ENCODE measurements at regions not wholly inside any gene's neighbourhood (a gene's known extent, or its start where the extent isn't known, plus 50 kb on each side); places are given as distances from the start of the nearest gene placed in this dataset.

- WGBS, 2 donors (ENCODE audit: low coverage in 1 of 2), result 81% methylated on average over 17 of the region's 22 CpGs; no CpG with 5 or more reads in 1 of the 2 donors
- Histone ChIP-seq H3K4me1 (no peaks in the 10 kb centered on the region), H3K36me3 (no peaks in the 10 kb centered on the region), H3K27ac (no peak overlapping the region), H3K27me3 (peaks cover 49% of the 10 kb centered on the region), H3K4me3 (no peak overlapping the region), H3K9me3 (no peaks in the 10 kb centered on the region)
- no peak for TF ChIP-seq EP300 (IDR thresholded peaks at IDR 0.05; ENCODE audit: low read depth)
- intact Hi-C loops (cut with DNase I; ENCODE audit: low total_unique reads) (no loop called here), in situ Hi-C loops (cut with MboI; ENCODE audit: low pct_ligation_motif_present in 1 of 4, low pct_unique_long_range_greater_than_20kb in 1 of 4, low sequenced_read_pairs in 3 of 4) (no loop called here)
- no peak for DNase-seq
Measured at GRCh38 chr4:1463927-1464540, 57.8 kb upstream of the NKX1-1 start.

GRCh38 chr4:1463088-1463926, 57.1 kb upstream of the NKX1-1 start:
- TF ChIP-seq CTCF (IDR thresholded peaks at IDR 0.05), result no peak
- no peak for TF ChIP-seq EP300 (IDR thresholded peaks at IDR 0.05; ENCODE audit: low read depth)
- no peak for TF ChIP-seq POLR2AphosphoS5 (IDR thresholded peaks at IDR 0.05)
- no peak for TF ChIP-seq POLR2A (IDR thresholded peaks at IDR 0.05)
- 55% methylated on average over 30 of the region's 30 CpGs; no CpG with 5 or more reads in 1 of the 2 donors for WGBS, 2 donors (ENCODE audit: low coverage in 1 of 2)
- intact Hi-C loops (cut with DNase I; ENCODE audit: low total_unique reads), result no loop called here

GRCh38 chr4:1462768-1463075, 56.5 kb upstream of the NKX1-1 start:
- Histone ChIP-seq H3K27me3 (peaks cover 57% of the 10 kb centered on the region), H3K4me1 (no peaks in the 10 kb centered on the region), H3K4me3 (no peak overlapping the region), H3K27ac (no peak overlapping the region), H3K36me3 (no peaks in the 10 kb centered on the region), H3K9me3 (no peaks in the 10 kb centered on the region)
- intact Hi-C loops (cut with DNase I; ENCODE audit: low total_unique reads), result no loop called here
- 85% methylated on average over 14 of the region's 14 CpGs; no CpG with 5 or more reads in 1 of the 2 donors for WGBS, 2 donors (ENCODE audit: low coverage in 1 of 2)
- TF ChIP-seq EP300 (IDR thresholded peaks at IDR 0.05; ENCODE audit: low read depth) (no peak), CTCF (IDR thresholded peaks at IDR 0.05) (no peak), POLR2AphosphoS5 (IDR thresholded peaks at IDR 0.05) (no peak), POLR2A (IDR thresholded peaks at IDR 0.05) (no peak)
- in situ Hi-C loops (cut with MboI; ENCODE audit: low pct_ligation_motif_present in 1 of 4, low pct_unique_long_range_greater_than_20kb in 1 of 4, low sequenced_read_pairs in 3 of 4), result no loop called here
- no peak for DNase-seq

More at GRCh38 chr4:1463088-1463926, 57.1 kb upstream of the NKX1-1 start:
- H3K36me3 ChIP-seq, result no peaks in the 10 kb centered on the region
- no peak overlapping the region for H3K27ac ChIP-seq
- H3K4me1 ChIP-seq, result no peaks in the 10 kb centered on the region
- no peak for DNase-seq
- peaks cover 56% of the 10 kb centered on the region for H3K27me3 ChIP-seq
- H3K4me3 ChIP-seq, result no peak overlapping the region
- no peaks in the 10 kb centered on the region for H3K9me3 ChIP-seq
- in situ Hi-C loops (cut with MboI; ENCODE audit: low pct_ligation_motif_present in 1 of 4, low pct_unique_long_range_greater_than_20kb in 1 of 4, low sequenced_read_pairs in 3 of 4), result no loop called here

- H3K27ac ChIP-seq, result no peak overlapping the region
- DNase-seq, result no peak
- intact Hi-C loops (cut with DNase I; ENCODE audit: low total_unique reads), result no loop called here
- peaks cover 57% of the 10 kb centered on the region for H3K27me3 ChIP-seq
- WGBS, 2 donors (ENCODE audit: low coverage in 1 of 2), result 45% methylated on average over 31 of the region's 31 CpGs; no CpG with 5 or more reads in 1 of the 2 donors
- no peak overlapping the region for H3K4me3 ChIP-seq
- in situ Hi-C loops (cut with MboI; ENCODE audit: low pct_ligation_motif_present in 1 of 4, low pct_unique_long_range_greater_than_20kb in 1 of 4, low sequenced_read_pairs in 3 of 4), result no loop called here
- H3K36me3 ChIP-seq, result no peaks in the 10 kb centered on the region
- no peaks in the 10 kb centered on the region for H3K4me1 ChIP-seq
- no peak for TF ChIP-seq POLR2A (IDR thresholded peaks at IDR 0.05)
- TF ChIP-seq CTCF (IDR thresholded peaks at IDR 0.05), result no peak
- TF ChIP-seq POLR2AphosphoS5 (IDR thresholded peaks at IDR 0.05), result no peak
- TF ChIP-seq EP300 (IDR thresholded peaks at IDR 0.05; ENCODE audit: low read depth), result no peak
- no peaks in the 10 kb centered on the region for H3K9me3 ChIP-seq
Measured at GRCh38 chr4:1462009-1462767, 55.9 kb upstream of the NKX1-1 start.

Measured in transverse colon (tissue), 4 donors.